Activated T-helper 1 cell treated with anti-CD3 and anti-CD28 coated beads, Interleukin-2, amount 50 U/mL, for 16 hours (primary cell): ENCODE measurements at regions not wholly inside any gene's neighbourhood (a gene's known extent, or its start where the extent isn't known, plus 50 kb on each side); places are given as distances from the start of the nearest gene placed in this dataset.

Experiments
- DNase-seq, 2 donors: peaks; one replicate each; pipeline ENCODE4 v3.0.0-alpha.2; 2020; ENCODE audit warnings: low read depth in 1 of 2, low spot score in 1 of 2

- no peak for DNase-seq
These were observed 507.8 kb downstream of the TBC1D4 start for GRCh38 chr13:74973935-74974879.

GRCh38 chr13:74969419-74969818 is 512.5 kb downstream of the TBC1D4 start:
- DNase-seq, result no peak

GRCh38 chr13:74966814-74967424 is 515.0 kb downstream of the TBC1D4 start:
- no peak for DNase-seq

GRCh38 chr13:74966275-74966674 is 515.7 kb downstream of the TBC1D4 start:
- DNase-seq, result no peak

GRCh38 chr13:74945637-74946036 is 536.3 kb downstream of the TBC1D4 start:
- DNase-seq, result no peak

GRCh38 chr13:74931698-74932433 is 550.1 kb downstream of the TBC1D4 start:
- no peak for DNase-seq

GRCh38 chr13:74930402-74931165 is 551.4 kb downstream of the TBC1D4 start:
- DNase-seq, result no peak

- DNase-seq, result no peak
These were observed 552.5 kb downstream of the TBC1D4 start for GRCh38 chr13:74929436-74929835.

- no peak for DNase-seq
These were observed 554.1 kb downstream of the TBC1D4 start for GRCh38 chr13:74927823-74928222.

GRCh38 chr13:74922963-74923362 is 559.0 kb downstream of the TBC1D4 start:
- no peak for DNase-seq

- DNase-seq, result no peak
These were observed 560.6 kb downstream of the TBC1D4 start for GRCh38 chr13:74921326-74921725.

GRCh38 chr13:74920920-74921319 is 561.0 kb downstream of the TBC1D4 start:
- DNase-seq, result no peak

GRCh38 chr13:74920361-74920760 is 561.6 kb downstream of the TBC1D4 start:
- no peak for DNase-seq

- no peak for DNase-seq
These were observed 562.1 kb downstream of the TBC1D4 start for GRCh38 chr13:74919914-74920313.

GRCh38 chr13:74912898-74913297 is 569.1 kb downstream of the TBC1D4 start:
- no peak for DNase-seq

GRCh38 chr13:74910415-74910814 is 571.6 kb downstream of the TBC1D4 start:
- DNase-seq, result no peak

- no peak for DNase-seq
These were observed 574.2 kb downstream of the TBC1D4 start for GRCh38 chr13:74907788-74908187.

GRCh38 chr13:74904556-74904955 is 577.4 kb downstream of the TBC1D4 start:
- no peak for DNase-seq

- DNase-seq, result no peak
These were observed 586.8 kb downstream of the TBC1D4 start for GRCh38 chr13:74895042-74895796.

GRCh38 chr13:74892096-74892495 is 589.9 kb downstream of the TBC1D4 start:
- DNase-seq, result no peak
